Activated CD4-positive, alpha-beta T cell treated with anti-CD3 and anti-CD28 coated beads for 4 hours (primary cell): ENCODE measurements at regions not wholly inside any gene's neighbourhood (a gene's known extent, or its start where the extent isn't known, plus 50 kb on each side); places are given as distances from the start of the nearest gene placed in this dataset.
A peak's percentile ranks its signal among the peaks of the same experiment; 100 is the strongest.

Source experiments
- DNase-seq, 2 donors: peaks; one replicate each; pipeline ENCODE4 v3.0.0-alpha.2; 2020

DNA sequence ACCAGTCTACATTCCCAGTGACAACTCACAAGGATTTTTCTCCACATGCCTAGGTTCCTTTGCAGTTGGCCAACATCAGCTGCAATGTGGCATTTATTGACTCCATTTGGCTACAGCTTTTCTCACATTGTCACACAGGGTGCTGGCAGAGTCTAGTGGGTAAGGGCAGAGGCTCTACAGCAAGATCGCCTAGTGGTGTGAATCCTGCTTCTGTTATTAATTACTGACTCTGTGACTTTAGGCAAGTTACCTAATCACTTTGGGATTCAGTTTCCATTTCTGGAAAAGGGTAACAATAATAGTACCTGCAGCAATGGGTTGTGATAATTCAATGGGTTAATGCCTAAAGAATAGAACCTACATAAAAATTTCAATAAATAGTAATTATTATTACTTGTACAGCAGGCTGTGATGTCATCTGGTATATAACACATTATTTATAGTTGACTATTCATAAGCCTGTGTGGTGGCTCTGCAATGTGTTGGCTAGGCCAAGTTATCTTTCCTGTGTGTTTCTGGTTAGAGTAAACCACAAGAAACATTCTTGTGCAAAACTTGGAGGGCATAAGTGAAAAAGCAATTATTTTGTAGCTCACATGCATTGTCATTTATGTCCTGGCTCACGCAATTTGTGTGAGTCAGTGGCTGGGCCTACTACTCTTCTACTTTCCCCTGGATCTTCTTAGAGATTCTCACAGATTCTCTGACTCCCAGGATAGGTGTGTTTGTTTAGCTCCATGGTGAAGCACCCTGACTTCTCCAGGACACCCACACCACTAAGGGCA is 59.5 kb downstream of the PTGS2 start:
- no peak for DNase-seq

DNA sequence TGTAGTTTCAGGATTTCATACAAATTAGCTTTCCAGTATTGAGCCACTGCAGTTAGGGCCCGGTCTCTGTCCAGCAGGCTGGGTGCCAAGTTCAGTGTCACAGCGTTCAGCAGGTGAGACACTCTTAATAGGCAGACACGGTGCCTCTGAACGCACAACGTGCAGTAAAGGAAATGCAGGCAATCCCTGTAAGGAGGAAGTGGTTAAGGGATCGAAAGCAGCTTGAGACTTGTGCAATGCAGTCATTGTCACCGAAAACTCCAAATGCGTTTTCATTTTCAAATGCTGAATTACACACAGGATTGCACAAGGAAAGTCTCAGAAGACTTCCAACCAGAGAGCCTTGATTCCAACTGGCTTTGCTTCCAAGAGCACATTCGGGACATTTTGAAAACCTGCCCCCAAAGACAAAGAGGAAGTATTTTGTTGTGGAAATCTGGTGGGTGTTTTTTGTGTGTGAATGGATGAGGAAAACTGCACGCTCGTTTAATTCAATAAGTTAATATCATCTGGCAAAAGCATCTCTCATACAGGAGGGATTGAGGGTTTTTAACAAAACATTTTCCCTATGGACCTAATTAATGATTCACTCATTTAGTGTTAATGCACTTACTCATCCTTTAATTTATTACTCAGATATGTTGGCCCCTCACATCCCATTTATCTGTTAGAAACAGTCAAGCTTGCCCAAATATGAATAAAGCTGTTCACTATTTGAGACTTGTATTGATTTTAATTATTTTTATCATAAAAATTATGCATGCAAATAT is 61.6 kb downstream of the PTGS2 start:
- DNase-seq = peak; percentile 5 to 12

DNA sequence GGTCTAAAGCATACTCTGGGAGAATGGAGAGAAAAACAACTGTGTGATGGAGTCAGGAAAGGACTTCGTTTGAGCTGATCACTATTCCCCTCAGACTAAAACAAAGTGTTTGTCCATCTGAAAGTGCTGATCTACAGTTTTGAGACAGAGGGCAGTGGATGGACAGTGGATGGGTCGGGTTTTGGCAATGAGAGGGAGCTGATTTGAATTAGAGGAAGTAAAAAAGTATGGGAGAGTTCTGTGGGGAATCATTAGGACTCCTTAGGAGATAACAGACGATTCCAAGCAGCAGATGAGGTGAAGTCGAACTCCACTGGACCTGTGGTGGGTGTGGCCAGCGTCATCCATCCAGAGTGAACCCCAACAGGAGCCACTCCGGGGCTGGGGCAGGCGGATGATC is 62.3 kb downstream of the PTGS2 start:
- DNase-seq = no peak

DNA sequence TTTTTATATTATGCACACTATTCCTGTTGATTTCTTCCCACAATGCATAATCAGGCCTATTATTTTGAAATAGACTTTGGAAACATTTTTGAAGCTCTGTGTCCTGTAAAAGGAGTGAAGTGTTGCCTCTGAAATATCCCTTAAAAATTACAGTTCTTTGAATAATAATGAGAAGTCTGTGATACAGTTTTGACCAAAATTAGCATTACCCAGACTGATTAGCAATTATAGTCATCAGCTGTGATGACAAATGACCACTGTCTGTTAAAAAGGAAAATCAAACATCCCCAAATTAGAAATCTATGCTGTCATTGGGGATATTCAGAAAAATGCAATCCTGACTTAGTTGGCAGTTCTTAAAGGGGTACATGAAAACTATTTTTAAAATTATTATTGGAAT is 63.7 kb downstream of the PTGS2 start:
- DNase-seq = no peak

DNA sequence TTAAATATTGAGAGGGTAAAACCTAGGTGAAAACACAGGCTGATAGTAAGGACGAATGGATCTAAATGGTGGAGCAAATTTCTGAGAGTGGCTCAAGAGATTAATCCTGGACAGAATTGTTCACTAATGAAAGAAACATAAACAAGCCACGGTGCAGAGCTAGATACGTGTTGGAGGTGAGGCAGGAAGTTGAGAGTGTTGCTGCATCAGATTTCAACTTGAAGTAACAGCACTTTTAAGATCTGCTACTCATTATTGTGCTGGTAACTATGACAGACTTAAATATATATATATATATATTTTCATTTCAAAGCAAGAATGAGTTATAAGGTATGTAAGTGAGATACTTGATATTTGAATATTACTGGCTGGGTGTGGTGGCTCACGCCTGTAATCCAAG is 64.9 kb downstream of the PTGS2 start:
- no peak for DNase-seq

DNA sequence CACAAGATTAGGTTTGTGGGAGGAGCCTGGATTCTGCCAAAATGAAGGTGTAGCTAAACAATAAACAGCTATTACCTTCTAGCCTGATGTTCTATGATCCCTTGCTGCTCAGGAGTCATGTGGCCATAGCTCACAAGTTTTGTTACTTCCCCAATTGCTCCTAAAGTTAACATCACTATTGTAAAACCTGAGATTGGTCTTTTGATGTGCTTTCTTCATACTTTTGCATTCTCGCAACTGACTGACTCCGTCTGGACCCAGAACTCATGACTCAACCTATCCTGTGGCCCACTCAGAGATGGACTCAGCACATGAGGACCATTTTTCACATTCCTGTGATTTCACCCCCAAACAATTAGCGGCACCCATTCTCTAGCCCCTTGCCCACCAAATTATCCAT is 69.1 kb downstream of the PTGS2 start:
- no peak for DNase-seq

DNA sequence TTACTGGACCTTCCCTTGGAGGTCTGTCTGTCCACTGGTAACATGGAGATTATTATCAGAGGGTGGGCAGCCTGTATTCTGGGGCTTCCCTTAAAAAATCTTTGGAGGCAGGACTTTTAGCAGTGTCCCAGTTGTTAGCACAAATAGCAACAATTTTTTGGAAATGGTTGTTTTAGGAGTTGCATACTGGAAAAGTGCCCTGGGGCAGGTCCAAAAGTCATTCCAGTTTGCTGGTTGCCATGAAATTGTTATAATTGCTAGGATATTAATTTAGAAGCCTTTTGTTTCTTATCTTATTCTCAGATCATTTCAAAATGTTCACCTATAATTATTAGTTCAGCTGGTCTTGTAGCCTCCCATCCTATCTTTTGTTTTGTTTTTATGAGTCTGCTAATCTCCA is 71.0 kb downstream of the PTGS2 start:
- DNase-seq = no peak

DNA sequence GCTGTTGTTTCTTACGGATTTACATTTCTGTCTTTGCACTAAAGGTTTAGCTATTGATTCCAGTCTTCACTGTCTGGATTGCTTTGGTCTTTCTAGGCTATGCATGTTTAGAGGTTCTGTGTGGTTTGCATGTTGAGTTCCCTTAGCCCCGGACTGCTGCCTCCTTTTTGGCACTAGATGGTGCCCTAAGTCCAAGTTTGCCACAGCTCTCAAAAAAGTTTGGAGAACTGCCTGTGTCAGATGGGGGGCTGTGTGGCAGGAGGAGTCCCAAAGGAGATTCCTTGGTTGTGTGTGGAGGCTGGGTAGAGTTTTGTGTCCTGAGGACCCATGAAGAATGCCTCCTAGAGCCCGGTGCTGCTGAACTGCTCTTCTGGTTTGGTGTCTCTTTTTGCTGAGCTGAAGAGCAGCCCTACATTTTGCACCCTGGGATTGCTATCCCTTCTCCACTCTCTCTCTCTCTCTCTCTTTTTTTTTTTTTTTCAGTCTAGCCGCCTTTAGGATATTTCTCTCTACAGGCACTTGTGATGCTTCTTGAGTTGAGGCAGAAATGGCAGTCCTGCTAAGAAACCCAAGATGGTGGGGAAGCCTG is 74.4 kb downstream of the PTGS2 start:
- peak in 1 of 2 donors; percentile 4 for DNase-seq

DNA sequence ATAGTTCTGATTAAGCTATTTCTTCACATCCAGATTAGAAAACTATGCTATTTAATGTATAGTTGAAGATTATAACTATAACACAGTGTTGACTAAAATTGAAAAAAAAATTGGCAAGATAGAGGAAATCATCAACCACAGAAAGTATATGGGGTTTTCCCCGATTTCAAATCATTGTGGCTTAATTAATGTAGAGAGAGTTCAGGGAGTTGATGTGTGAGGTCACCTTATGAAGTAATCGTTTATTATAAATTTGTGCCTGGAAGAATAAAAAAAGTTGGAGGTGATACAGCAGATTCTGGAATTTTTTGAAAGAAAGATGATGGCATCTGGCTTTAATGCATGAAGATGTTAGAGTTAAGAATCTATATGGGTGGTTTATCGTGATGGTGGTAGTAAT is 84.3 kb downstream of the PTGS2 start:
- no peak for DNase-seq

DNA sequence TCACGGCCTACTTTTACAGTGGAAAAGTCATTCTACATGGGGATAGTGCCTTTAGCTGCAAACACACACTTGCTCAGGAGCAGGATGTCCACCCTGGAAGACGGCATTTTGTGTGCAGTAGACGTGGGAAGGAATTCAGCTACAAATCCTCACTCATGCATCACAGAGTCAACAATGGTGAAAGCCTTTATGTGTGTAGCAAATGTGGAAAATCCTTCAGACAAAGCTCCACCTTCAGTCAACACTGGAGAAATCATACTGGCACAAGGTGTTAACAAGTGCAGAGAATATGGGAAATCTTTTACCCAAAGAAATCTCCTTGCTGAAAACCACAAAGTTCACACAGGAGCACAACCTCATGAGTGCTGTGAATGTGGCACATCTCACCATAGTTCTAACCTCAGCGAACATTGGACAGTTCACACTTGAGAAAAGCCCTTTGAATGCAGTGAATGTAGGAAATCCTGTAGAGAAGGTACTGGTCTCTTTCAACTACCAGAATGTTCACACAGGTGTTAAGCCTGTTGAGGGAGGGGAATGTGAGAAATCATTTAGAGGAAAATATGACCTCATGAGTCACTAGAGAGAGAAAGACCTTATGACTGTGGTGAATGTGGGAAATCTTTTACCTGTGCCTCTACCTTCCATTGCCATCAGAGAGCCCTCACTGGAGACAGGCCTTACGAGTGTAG is 101.8 kb downstream of the PTGS2 start:
- no peak for DNase-seq

DNA sequence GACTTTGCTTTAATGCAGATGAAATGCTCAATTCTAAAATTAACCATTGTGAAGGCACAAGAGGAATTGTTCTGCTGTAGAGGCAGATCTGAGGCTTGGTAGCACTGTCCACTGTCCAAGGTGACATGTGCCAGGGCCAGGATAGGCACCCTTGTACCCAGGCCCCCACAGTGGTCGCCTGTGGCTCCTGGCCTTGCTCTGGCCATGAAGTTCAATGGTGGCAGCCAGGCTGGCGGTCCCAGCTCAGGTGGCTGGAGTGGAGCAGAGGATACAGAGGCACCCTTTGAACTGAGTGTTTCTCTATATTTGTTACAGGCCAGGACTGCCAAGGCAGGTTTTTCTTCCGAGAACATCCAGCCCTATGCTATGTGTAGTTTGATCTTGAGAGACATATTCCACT is 102.6 kb downstream of the PTGS2 start:
- DNase-seq = no peak

DNA sequence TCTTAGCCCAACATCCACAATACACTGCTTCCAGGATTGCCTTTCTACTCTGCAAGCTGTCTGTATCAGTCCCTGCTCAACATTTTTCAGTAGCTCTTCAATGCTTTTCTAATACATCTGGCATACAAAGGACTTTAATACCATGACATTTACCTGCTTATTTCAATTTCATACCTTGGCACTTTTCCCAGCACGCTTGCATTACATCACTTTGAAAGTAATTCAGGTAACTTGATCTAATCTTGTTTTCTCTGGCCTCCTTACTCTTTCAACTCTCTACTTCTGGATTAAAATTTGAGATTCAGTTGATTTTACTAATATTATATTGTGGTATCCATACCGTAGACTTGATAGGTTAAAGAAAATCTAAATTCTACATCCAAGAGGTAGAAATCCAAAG is 103.0 kb downstream of the PTGS2 start:
- DNase-seq = no peak

DNA sequence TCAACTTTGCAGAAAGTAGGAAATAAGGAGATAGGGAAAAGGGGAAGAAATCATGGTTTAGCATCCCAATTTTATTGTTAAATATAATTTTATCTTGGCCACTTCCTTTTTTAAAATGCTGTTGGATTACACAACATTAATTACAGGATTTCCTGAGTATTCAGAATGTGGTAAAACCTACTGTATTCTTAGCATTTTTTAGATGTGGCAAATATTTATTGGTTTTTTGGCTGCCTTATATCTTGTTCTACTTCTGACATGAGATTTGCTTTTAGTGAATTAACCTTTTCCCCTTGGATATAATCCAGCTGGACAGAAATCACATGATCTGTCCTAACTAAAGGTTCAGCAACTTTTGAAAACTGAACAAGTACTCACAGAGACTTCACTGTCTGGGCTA is 104.9 kb downstream of the PTGS2 start:
- no peak for DNase-seq

DNA sequence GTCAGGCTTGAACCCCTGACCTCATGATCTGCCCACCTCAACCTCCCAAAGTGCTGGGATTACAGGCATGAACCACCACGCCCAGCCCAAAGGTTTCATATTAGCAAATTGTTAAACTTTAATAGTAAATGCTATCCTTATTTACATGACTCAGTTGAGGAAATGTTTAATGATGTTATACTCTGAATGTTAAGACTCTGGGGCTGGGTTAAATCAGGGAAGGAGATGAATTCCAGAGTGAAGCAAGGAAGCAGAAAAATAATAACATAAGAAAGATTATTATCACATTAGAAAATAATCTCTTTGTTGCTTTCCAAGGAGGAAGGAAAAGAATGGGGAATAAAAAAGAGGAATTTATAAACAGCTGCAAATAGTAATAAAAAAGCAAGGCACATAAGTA is 105.3 kb downstream of the PTGS2 start:
- no peak for DNase-seq

DNA sequence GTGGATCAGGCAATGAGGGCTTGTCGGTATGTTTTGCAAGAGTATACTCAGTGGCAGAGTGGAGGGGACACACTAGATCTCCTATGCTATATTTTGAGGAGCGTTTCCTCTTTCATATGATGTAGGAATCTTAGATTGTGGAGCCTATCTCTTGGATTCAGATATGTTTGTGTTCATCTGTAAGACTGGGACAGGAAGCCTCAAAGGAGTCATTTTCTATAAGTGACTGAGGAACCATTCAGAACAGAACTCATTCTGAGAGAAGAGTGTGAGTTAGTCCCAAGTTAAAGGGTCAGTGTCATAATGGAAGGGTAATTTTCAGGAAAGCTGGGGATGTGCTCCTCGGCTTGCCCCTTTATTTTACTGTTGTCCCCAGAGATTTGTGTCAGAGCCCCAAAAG is 107.7 kb downstream of the PTGS2 start:
- no peak for DNase-seq

DNA sequence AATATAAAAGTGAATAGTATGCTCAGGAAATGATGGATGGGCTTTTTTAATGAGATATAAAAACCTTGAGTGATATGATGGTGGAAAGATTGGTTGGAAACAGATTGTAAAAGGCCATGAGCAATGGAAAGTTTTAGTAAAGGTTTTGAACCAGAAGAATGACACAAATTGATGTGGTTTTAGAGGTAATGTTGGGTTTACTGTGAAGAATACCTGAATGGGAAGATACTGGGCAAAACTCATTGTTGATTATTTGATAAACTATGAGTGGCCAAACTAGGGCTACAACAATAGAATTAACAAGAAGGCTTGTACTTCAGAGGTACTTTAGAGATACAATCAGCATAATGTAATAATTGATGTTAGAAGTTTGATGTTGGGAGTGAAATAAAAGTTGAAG is 108.5 kb downstream of the PTGS2 start:
- DNase-seq = no peak

DNA sequence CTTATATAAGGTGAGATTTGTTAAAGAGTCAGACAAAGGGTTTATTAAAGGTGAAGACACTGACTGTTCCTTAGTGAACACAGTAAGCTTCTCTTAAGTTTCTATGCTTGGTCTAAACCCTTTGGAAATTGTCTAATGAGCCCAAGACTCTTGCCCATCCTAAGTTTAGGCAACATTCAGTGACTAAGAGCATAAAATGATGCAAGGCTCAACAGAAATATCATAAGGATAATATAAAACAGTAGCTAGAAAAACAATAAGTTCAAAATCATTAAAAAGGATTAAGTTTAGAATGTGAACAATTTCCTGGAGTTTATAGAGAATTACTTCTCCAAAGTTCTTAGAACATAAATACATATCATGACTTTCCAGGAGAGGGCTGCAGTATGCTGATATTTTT is 108.9 kb upstream of the PDC start:
- no peak for DNase-seq

DNA sequence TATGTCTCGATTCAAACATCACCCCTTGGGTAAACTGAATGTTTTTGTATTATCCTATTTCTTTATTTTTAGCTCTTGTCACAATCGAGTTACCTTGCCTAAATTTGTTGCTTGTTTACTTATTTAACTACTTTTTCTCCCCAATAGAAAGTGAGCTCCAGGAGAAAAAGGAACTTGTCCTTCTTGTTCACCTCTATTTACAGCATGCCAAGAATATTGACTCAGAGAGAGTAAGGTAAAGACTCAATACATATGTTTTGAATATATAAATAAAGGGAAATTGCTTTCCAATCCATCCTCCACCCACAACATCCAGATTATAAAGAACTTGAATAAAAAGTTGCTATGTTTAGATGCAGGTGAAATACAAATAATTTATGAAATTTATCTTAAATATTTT is 107.3 kb upstream of the PDC start:
- no peak for DNase-seq

DNA sequence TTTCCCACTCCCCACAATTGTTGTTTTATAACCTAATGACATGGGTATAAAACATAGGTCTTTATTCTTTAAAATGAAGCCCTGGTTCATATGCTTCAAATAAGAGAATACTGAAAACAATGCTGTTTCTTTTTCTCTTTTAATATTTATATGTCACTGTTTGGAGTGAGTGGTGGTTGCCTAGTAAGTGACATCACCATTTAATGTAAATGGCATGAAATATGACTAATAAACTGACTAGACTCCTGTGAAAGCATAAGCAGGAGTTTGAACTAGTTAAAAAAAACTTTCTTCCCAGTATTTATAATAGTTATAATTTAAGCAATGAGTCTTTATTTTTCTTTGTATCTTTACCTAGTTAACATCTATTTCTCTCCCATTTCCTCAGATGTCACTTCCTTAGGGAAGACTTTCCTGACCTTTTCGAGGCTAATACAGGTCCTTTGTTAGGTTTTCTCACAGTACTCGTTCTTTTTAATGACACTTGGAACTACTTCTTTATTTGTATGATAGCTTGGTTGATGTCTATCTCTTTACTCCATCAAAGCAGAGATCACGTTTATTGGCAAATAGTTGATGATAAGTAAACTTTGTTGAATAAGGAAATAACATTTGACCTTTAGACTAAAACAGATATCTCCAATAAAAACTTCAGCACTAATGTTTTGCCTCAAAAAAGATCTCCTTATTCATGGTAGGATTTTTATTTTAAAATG is 105.4 kb upstream of the PDC start:
- DNase-seq = no peak

DNA sequence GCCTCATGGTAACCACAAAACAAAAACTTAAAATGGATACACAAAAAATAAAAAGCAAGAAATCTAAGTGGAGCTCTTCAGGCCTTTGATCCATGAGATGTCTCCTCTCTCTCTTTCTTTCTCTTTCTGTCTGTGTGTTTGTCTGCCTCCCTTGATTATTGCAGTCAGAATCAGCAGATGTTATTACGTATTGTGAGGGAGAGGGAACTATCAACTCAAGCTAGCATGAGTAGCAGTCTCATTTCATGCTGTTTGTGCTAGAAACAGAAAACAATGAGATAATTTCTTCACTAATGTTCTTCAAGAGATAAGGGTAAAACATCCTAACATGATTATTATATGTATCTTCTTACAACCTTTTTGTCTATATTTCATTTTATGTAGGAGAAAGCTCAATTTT is 103.7 kb upstream of the PDC start:
- no peak for DNase-seq

DNA sequence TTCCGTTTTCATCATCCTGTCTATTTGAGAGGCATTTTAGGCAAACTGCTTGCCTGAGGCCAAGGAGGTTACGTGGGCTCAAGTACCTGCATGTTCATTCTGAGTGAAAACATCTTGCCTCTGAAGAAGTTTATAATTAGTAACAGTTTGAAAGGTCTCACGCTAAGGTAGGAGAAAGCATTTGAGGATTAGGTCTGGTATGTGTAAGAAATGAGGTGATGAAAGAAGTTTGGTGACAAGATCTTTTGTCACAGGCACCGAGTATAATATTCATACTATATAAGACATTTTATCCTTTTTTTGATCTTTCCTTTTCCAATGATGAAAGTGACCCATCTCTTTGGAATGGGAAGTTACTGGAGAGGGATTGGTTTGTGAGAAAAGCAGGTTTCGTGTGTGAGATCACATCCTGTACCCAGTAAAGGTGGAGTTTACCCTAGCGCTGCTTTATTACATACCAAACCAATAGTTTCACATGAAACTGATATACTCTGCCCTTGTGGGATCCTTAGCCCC is 98.7 kb upstream of the PDC start:
- no peak for DNase-seq

DNA sequence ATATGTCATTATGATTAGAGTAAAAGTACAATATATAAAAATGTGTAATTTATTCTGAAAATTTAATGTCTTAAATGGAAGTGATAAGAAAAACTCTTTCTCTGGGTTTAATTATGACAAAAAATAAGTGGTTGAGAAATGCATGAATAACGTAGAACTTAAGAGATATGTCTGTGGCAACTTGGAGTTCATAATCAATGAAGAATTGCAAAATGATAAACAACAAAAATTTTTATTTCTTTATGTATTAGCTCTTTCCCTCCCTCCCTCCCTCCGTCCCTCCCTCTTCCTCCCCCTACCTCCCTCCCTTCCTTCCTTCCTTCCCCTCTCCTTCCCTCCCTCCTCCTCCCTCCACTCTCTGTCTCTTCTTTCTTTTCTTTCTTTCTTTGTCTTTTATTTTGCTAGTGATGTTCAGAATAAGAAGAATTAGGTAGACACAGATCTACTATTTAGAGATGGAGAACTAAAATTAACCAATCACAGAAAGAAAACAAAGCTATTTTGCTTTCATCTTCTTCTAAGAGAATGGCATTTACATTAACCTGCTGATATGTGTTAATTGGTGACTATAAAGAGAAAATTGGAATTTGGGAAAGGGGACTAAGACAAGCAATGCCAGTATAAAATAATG is 96.3 kb upstream of the PDC start:
- DNase-seq = no peak
